GM12874 (cell line): ENCODE measurements at regions not wholly inside any gene's neighbourhood (a gene's known extent, or its start where the extent isn't known, plus 50 kb on each side); places are given as distances from the start of the nearest gene placed in this dataset.

Experiments used
- CTCF ChIP-seq: IDR thresholded peaks from 2 replicates; pipeline ENCODE4 v1.5.1; 2011; ENCODE audit warnings: low read depth, mild to moderate bottlenecking, control low read depth, low read length, moderate library complexity; ENCODE audit not compliant: insufficient read depth

- no peak for TF ChIP-seq CTCF
These were observed 435.5 kb downstream of the DTWD2 start for GRCh38 chr5:118552731-118553360.

GRCh38 chr5:118552146-118552545, 436.2 kb downstream of the DTWD2 start:
- no peak for TF ChIP-seq CTCF

GRCh38 chr5:118551716-118552115, 436.6 kb downstream of the DTWD2 start:
- TF ChIP-seq CTCF: no peak

- TF ChIP-seq CTCF: no peak
These were observed 437.3 kb downstream of the DTWD2 start for GRCh38 chr5:118551031-118551430.

- TF ChIP-seq CTCF: no peak
These were observed 439.3 kb downstream of the DTWD2 start for GRCh38 chr5:118548761-118549720.

- TF ChIP-seq CTCF: no peak
These were observed 442.9 kb downstream of the DTWD2 start for GRCh38 chr5:118545470-118545869.

- no peak for TF ChIP-seq CTCF
These were observed 443.4 kb downstream of the DTWD2 start for GRCh38 chr5:118544887-118545449.
